HG02840 (cell line): ENCODE measurements at regions not wholly inside any gene's neighbourhood (a gene's known extent, or its start where the extent isn't known, plus 50 kb on each side); places are given as distances from the start of the nearest gene placed in this dataset.
A peak's percentile ranks its signal among the peaks of the same experiment; 100 is the strongest.

Experiments used
- ATAC-seq: cut with Tn5 transposase; IDR thresholded peaks from one replicate; pipeline ENCODE4 v1.9.1; 2021; ENCODE audit warnings: mild to moderate bottlenecking, moderate library complexity, moderate number of reproducible peaks; ENCODE audit not compliant: unreplicated experiment, low FRiP score

GRCh38 chr7:118061386-118061785, 122.6 kb upstream of the LSM8 start:
- ATAC-seq, result no peak

- no peak for ATAC-seq
Measured at GRCh38 chr7:118072893-118073674, 110.9 kb upstream of the LSM8 start.

- ATAC-seq, result no peak
Measured at GRCh38 chr7:118075936-118076335, 108.0 kb upstream of the LSM8 start.

GRCh38 chr7:118076564-118076963, 107.4 kb upstream of the LSM8 start:
- no peak for ATAC-seq

GRCh38 chr7:118078015-118078414, 105.9 kb upstream of the LSM8 start:
- ATAC-seq, result no peak

GRCh38 chr7:118079369-118079768, 104.6 kb upstream of the LSM8 start:
- no peak for ATAC-seq

GRCh38 chr7:118080947-118081346, 103.0 kb upstream of the LSM8 start:
- ATAC-seq, result peak; percentile 90

GRCh38 chr7:118082506-118082905, 101.5 kb upstream of the LSM8 start:
- no peak for ATAC-seq

- no peak for ATAC-seq
Measured at GRCh38 chr7:118085000-118085399, 99.0 kb upstream of the LSM8 start.

GRCh38 chr7:118087126-118087525, 96.8 kb upstream of the LSM8 start:
- no peak for ATAC-seq

GRCh38 chr7:118094044-118094443, 89.9 kb upstream of the LSM8 start:
- no peak for ATAC-seq

- ATAC-seq, result no peak
Measured at GRCh38 chr7:118104812-118105441, 79.0 kb upstream of the LSM8 start.

- ATAC-seq, result no peak
Measured at GRCh38 chr7:118109607-118110006, 74.4 kb upstream of the LSM8 start.

- no peak for ATAC-seq
Measured at GRCh38 chr7:118110178-118110925, 73.6 kb upstream of the LSM8 start.

GRCh38 chr7:118111347-118111746, 72.6 kb upstream of the LSM8 start:
- no peak for ATAC-seq

- ATAC-seq, result no peak
Measured at GRCh38 chr7:118114175-118114574, 69.8 kb upstream of the LSM8 start.

- ATAC-seq, result no peak
Measured at GRCh38 chr7:118129041-118129795, 54.7 kb upstream of the LSM8 start.

GRCh38 chr7:118132764-118133163, 51.2 kb upstream of the LSM8 start:
- no peak for ATAC-seq
